Thoracic aorta (tissue), 2 donors: ENCODE measurements at regions not wholly inside any gene's neighbourhood (a gene's known extent, or its start where the extent isn't known, plus 50 kb on each side); places are given as distances from the start of the nearest gene placed in this dataset.

Experiments used
- ATAC-seq: fragments of 150-250 bp; one replicate; pipeline ENCODE4 v1.8.0; 2017; ENCODE audit warnings: low read depth; ENCODE audit not compliant: insufficient number of reproducible peaks, low FRiP score
- DNase-seq: peaks from one replicate; pipeline ENCODE4 v3.0.0-alpha.2; 2020; ENCODE audit warnings: low spot score
- H3K27ac ChIP-seq, 2 donors: fragments of 200-600 bp; sonication (generic); 1 replicate in 1 of 2; 2 replicates in 1 of 2; pipeline ENCODE4 v1.5.1; 2016; ENCODE audit warnings: mild to moderate bottlenecking in 2 of 2, moderate library complexity in 2 of 2
- H3K27me3 ChIP-seq: fragments of 200-600 bp; sonication (generic); replicated peaks from 2 replicates; pipeline ENCODE4 v1.6.0; 2016; ENCODE audit warnings: mild to moderate bottlenecking; ENCODE audit not compliant: insufficient read depth
- H3K36me3 ChIP-seq: fragments of 200-600 bp; sonication (generic); one replicate; pipeline ENCODE4 v1.5.1; 2016
- H3K4me1 ChIP-seq, 2 donors: fragments of 200-600 bp; sonication (generic); 1 replicate in 1 of 2; 2 replicates in 1 of 2; pipeline versions ENCODE4 v1.5.1 to v1.6.0; 2016; ENCODE audit warnings: low read depth in 2 of 2, mild to moderate bottlenecking in 1 of 2; ENCODE audit not compliant: control insufficient read depth in 1 of 2
- H3K4me3 ChIP-seq: fragments of 200-600 bp; sonication (generic); 2 replicates; pipeline ENCODE4 v1.5.1; 2016; ENCODE audit warnings: mild to moderate bottlenecking
- H3K9me3 ChIP-seq: fragments of 200-600 bp; sonication (generic); 2 replicates; pipeline ENCODE4 v1.5.1; 2016
- TF ChIP-seq, protein P1 (sequence below): fragments of 200-600 bp; sonication (generic); IDR thresholded peaks from one replicate; pipeline ENCODE4 v1.5.1; 2019; ENCODE audit warnings: antibody characterized with exemption

DNA sequence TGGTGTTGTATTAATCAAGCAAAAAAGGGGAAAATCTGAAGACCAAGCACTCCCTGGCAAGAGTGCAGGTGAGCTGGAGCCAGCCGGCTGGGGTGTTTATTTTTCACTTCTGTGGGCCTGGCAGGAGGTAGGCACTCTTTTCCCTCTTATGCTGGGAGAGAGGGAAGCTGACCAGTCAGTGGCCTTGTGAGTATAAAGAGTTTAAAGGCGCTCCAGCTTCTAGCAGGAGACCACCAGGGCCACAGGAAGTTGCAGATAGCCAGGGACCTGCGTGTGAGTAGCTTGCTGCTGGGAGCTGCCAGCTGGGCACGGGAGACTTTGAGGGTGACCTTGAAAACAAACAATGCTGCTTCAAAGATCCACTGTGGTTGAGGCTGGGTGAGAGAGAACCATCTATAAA lies 217.4 kb upstream of the PWP1 start:
- no peak overlapping the region for H3K27ac ChIP-seq
- TF ChIP-seq, protein P1, sequence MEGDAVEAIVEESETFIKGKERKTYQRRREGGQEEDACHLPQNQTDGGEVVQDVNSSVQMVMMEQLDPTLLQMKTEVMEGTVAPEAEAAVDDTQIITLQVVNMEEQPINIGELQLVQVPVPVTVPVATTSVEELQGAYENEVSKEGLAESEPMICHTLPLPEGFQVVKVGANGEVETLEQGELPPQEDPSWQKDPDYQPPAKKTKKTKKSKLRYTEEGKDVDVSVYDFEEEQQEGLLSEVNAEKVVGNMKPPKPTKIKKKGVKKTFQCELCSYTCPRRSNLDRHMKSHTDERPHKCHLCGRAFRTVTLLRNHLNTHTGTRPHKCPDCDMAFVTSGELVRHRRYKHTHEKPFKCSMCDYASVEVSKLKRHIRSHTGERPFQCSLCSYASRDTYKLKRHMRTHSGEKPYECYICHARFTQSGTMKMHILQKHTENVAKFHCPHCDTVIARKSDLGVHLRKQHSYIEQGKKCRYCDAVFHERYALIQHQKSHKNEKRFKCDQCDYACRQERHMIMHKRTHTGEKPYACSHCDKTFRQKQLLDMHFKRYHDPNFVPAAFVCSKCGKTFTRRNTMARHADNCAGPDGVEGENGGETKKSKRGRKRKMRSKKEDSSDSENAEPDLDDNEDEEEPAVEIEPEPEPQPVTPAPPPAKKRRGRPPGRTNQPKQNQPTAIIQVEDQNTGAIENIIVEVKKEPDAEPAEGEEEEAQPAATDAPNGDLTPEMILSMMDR, result no peak
- DNase-seq (no peak), ATAC-seq (no peak)
- no peaks in the 10 kb centered on the region for H3K36me3 ChIP-seq
- H3K27me3 ChIP-seq, result no peaks in the 10 kb centered on the region
- H3K4me1 ChIP-seq, result no peaks in the 10 kb centered on the region
- H3K9me3 ChIP-seq, result no peaks in the 10 kb centered on the region
- H3K4me3 ChIP-seq, result no peak overlapping the region

- DNase-seq (no peak), ATAC-seq (no peak)
- Histone ChIP-seq H3K27me3 (no peaks in the 10 kb centered on the region), H3K4me1 (no peaks in the 10 kb centered on the region), H3K9me3 (no peaks in the 10 kb centered on the region), H3K36me3 (no peaks in the 10 kb centered on the region), H3K27ac (no peak overlapping the region), H3K4me3 (no peak overlapping the region)
- TF ChIP-seq, protein P1, result no peak
Measured at GRCh38 chr12:107469011-107469410, 216.6 kb upstream of the PWP1 start.

- TF ChIP-seq, protein P1, result no peak
- Histone ChIP-seq H3K36me3 (no peaks in the 10 kb centered on the region), H3K27me3 (no peaks in the 10 kb centered on the region), H3K9me3 (no peaks in the 10 kb centered on the region), H3K4me1 (no peaks in the 10 kb centered on the region), H3K27ac (no peak overlapping the region), H3K4me3 (no peak overlapping the region)
- no peak for DNase-seq
- no peak for ATAC-seq
Measured at GRCh38 chr12:107470645-107471044, 215.0 kb upstream of the PWP1 start.

- no peaks in the 10 kb centered on the region for H3K9me3 ChIP-seq
- DNase-seq, result no peak
- no peak for ATAC-seq
Measured at GRCh38 chr12:107472308-107472707, 213.3 kb upstream of the PWP1 start.

GRCh38 chr12:107474099-107474498 lies 211.5 kb upstream of the PWP1 start:
- DNase-seq (no peak), ATAC-seq (no peak)
- Histone ChIP-seq H3K27ac (no peak overlapping the region), H3K4me3 (no peak overlapping the region), H3K9me3 (no peaks in the 10 kb centered on the region), H3K36me3 (no peaks in the 10 kb centered on the region), H3K27me3 (no peaks in the 10 kb centered on the region), H3K4me1 (no peaks in the 10 kb centered on the region)
- TF ChIP-seq, protein P1, result no peak

More at GRCh38 chr12:107472308-107472707, 213.3 kb upstream of the PWP1 start:
- Histone ChIP-seq H3K4me1 (no peaks in the 10 kb centered on the region), H3K27me3 (no peaks in the 10 kb centered on the region), H3K36me3 (no peaks in the 10 kb centered on the region), H3K27ac (no peak overlapping the region), H3K4me3 (no peak overlapping the region)
- TF ChIP-seq, protein P1, result no peak
